NOMO-1 (cell line): ENCODE measurements at regions not wholly inside any gene's neighbourhood (a gene's known extent, or its start where the extent isn't known, plus 50 kb on each side); places are given as distances from the start of the nearest gene placed in this dataset.
A peak's percentile ranks its signal among the peaks of the same experiment; 100 is the strongest.
"Not testable (repeated sequence)": the region's sequence is repeated elsewhere in the genome, so short reads cannot be mapped to it uniquely, and the experiment has no call there.

Source experiments
- DNase-seq, 2 experiments: peaks; one replicate each; lab custom pipeline; 2025; ENCODE audit not compliant: unreplicated experiment in 2 of 2; lab: John Stamatoyannopoulos, UW

DNA sequence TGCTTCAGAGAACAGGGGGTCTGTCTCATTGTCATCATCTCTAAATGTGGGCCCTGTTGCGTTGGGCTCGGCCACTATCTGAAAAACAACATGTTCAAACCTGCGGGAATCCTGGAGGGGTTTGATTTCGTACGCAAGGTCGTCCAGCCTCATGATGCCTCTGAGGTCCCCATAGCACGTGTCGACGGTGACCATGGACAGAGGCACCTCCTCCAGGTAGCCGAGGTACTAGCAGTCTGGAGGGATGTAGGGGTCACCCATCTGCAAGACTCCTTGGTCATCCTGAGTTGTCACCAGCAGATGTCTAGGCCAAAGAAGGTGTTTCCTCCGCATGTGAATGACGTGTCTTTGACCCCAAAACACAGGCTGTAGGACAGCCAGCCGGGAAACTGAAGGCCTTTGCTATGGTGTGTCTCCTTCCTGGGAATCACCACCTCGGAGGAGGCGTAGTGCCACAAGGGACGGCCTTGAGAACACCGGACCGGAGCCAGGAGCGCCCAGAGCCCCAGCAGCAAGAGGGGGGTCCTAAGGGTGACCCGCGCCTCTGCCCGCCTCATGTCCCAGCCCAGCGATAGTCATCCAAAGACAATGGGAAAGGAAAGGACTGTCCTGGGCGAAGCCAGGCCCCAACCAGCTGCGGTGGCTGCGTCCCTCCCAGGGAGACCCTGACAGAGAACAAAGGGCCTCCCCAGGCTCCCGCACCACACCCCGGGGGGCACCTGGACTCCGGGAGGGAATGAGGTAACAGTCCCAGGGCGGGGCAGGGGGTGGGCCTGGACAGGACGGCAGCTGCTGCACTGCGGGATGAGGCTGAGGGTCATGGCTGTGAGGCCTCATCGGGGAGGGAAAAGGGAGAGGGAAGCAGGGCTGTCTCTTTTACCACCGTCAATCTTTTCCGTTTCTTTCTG lies 445.5 kb downstream of the TMEM121 start:
- DNase-seq = no peak

DNA sequence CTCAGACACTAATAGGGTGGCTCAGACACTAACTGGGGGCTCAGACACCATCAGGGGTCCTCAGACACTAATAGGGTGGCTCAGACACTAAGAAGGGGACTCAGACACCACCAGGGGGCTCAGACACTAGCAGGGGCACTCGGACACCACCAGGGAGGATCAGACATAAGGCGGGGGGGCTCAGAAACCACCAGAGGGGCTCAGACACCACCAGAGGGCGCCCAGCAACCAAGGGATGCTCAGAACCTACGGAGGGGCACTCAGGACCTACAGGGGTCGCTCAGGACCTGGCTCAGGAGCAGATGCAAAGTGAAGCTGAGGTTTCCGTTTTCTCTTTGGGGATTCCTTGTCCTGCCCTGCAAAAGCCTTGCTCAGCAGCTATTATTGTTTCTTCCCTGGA lies 448.5 kb downstream of the TMEM121 start:
- no peak for DNase-seq

DNA sequence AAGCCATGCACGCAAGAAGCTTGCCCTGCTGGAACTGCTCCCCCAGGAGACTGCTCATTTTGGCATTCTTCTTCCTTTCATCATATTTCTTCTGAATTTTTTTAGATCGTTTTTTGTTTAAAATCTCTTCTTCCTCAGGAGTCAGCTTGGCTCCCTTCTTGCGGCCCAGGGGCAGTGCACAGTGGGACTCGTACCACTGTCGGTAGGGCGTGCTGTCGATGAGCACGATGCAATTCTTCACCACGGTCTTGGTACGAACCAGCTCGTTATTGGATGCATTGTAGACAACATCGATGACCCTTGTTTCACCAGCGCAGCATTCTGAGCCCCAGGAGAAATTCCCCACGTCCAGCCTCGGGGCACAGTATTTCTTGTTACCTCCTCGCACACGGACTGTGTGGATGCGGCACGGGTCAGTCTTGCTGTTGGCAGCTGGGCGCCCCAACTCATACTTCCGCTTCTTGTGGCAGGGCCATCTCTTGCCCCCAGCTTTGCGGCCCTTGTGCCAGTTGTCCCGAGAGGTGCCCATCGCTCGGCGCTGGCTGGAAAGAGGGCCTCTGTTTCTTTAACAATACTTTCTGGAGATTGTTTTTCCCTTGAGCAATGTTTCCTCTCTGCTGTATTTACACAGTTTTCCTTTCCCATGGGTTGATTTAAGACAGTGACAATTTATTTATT lies 452.4 kb downstream of the TMEM121 start:
- no peak for DNase-seq

DNA sequence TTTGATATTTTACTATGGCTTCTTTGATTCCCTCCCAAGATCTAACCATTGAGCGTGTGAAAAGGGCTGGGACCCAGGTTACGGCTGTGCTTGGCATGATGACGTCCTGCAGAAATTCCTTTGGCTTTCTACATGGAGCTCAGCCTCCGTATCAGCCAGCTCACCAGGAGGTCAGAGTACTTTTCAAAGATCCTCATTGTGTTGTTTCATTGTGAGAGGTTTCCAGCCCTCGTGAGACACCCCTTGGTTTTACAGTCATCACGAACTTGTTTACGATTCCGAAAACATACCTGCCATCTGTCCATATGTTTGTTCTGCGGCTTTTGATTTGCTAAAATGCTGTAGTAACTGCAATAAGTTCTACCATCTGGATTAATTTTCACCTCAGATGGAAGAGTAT lies 453.1 kb downstream of the TMEM121 start:
- no peak for DNase-seq

DNA sequence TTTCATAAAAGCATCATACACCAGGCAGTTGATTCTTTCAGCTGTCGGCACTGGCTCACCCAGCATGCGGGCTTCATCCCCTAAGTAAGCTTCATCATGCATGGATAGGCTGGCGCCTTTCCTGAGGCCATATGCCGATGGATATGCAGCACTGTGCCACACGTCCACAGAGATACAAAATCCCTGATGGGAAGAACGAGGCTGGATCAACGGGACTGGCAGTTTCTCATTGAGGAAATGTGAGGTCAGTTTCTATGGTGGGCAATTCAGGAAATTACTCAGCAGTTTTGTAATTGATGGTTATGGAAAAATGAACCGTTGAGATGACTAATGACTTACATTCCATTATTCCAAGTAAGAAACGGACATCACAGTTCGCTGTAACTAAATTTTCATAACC lies 453.8 kb downstream of the TMEM121 start:
- DNase-seq = no peak

DNA sequence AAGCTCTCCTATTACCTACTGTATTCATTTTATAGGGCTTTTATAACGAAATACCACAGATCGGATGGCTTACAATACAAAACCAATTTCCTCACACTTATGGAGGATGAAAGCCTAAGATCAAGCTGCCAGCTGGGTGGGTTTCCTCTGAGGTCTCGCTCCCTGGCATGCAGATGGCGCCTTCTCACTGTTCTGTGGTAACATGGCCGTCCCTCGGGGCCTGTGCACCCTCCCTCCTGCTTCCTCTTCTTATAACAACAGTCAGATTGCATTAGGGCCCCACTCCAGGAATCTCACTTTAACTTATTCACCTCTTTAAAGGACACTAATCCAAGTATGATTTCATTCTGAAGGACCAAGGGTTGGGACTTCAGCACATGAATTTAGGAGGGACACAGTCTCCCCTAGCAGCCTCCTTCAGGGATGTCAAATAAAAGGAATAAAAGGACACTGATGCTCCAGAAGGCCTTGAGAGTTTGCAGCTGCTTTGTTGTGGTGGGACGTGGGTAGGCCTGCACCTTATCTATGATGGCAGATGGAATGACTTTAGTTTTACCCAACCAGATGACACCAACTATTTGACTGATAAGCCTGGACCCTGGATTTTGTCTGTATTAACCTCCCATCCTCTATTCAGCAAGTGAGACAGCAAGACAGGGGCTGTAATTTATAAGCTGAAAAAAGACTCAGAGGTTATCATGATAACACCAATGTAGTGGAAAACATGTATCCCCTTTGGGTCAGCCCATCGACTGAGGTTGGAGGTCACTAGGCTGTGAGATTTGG lies 455.3 kb downstream of the TMEM121 start:
- not testable (repeated sequence) for DNase-seq

DNA sequence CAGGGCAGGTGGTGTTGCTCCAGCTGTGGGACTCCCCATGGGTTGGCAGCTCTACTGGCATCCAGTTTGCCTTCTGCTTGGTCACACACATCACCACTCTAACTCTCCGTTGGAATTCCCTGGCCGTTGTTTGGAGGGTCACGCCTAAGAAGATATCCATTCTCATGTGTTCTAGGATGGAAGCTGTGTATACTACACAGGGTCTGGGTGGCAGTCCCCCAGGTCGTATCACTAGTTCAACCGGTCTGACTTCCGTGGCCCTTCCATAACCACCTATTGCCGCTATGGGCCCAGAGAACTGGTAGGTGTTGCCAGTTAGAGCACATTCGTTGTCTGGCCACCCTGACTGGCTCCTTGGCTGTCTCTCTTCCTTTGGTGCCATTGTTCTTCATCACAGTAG lies 456.3 kb downstream of the TMEM121 start:
- no peak for DNase-seq

DNA sequence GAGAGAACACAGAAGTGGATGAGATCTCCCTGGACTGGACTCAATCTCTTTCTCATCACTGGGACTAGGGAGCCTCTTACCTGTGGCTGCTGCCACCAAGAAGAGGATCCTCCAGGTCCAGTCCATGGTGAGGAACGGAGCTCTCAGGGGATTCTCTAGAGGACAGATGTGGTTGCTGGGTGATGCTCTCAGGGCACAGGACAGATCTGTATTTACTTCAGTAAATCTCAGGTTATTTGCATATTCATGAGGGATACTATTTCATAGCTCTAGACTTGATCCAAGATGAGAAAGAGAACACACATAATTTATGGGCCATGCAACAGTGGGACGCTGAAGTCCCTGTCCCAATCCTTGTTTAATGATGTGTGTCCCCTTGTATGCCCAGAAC lies 460.5 kb downstream of the TMEM121 start:
- no peak for DNase-seq

DNA sequence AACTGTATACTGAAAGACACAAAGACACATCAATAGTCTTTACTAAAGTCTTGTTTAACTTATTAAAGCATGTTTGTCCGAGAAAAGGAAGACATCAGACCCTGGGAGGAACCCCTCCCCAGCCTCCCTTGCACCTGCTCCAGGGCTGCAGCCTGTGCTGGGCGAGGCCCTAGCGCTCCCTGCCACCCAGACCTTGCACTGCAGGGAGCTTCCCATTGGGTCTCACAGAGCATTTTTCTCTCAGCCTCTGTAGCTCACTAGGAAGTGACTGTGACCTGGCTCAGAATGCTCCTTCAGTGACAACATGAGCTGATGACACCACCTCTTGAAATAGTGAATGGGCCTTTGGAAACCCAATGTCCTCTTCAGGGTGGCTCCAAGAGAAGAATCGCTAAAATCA lies 461.2 kb downstream of the TMEM121 start:
- DNase-seq = no peak

DNA sequence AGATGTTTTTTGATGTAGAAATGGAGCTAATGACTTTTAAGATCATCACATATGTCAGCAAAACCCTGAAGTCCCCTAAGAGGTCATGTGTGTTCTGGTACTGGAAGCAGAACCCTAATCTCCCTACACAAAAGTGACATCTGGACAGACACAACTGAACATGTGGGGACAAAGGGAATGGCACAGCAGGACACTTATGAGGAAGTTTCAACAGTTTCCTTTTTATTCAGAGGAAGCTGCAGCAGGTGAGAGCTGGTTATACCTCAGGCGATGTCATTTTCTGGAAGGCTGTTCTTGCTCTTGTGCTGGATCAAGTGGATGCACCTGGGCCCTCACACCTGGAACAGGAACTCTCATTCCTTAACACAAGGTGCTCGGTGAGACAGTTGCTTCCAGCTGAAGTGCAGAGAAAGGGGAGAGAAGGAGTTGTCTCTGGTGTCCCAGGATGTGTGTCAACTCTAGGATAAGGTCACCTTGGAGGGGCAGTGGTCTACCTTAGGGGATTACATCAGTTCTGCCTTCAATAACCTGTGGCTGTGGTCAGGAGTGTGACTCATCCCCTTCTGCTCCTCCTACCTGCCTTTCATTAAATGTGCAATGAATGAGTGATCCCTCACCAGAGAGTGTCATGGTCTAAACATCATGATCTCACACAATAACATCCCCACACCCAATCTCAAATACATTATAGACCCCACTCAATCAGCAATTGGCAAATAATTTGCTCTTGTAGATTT lies 463.4 kb downstream of the TMEM121 start:
- DNase-seq = no peak

DNA sequence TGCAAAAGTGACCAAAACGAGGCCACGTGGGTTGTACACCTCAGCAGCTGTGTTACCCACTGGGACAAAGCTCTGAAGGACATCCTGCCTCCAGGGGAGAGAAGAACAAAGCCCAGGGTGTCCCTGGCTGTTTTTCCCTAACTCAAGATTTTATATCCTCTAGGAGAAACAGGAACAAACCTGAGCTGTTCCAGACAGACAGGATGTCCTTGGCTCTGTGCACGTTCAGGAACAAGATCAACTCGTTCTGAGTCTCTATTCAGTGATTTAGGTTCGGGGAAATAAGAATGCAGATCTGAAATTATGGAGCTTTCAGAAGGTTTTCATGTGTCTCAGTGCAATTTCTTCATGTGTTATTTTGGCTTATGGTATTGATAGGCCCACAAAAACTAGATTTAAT lies 465.3 kb downstream of the TMEM121 start:
- not testable (repeated sequence) for DNase-seq

DNA sequence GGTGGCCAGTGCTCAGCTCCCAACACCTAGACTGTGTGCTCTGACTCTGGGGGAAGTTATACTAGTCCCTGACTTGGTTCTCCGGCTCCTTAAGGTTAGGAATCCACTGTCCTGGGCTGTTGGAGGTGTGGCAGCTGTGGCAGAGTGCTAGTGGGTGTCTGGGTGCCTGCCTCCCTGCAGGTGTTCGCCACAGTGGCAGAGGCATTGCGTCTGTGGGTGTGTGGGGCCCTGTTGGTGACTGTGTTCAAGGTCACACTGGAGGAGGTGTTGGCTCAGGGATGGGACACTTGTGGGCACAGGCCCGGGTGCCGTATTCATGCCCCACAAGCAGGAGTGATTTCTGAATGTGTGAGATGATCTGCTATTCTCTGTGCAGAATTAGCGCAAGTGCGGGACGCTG lies 467.4 kb downstream of the TMEM121 start:
- DNase-seq = no peak

DNA sequence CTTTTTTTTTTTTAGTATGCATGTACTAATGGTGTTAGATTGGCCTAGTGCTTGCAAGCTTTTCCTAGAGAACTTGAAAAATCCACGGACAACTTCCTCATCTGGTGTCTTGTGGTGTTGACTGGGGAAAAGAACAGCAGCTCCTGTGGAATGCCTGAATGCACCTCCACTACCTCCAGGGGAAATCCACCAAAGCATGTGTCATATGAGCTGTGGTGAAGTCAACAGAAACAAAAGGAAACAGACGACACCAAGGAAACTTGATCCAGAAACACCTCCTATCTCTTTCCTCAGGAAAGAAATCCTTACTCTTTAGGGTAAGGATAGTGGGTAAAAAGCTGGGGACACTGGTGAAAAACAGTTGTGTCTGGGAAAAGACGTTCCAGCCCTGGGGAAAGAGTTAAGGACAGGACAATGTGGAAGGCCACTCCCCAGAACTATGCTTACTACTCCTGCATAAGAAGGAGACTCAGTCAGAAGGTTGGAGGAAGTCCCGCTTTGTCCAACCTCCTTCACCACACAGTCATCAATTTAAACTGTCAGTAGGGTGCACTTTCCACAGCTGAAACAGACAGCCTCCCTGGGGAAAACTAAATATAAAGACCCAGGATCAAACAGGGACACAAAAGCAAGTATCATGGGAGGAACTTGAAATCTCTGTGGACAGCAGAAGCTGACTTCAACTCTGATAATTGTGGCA lies 468.8 kb downstream of the TMEM121 start:
- not testable (repeated sequence) for DNase-seq

DNA sequence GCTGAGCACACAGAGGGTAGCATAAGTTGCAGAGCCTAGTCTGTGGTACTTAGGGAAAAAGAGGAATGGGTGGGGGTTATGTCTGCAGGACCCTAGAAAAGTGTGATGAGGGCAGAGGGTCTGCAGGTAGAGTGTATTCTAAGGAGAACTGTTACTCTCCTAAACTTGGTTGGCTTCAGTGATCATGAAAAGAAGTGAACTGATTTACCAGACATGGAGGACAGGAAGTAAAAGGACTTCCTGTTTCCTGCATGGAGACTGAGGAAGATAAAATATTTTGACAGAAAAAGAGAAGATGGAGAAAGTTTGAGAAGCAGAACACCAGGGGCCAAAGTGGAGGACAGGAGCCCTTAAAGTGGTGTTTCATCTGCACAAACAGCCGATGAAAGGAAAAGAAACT lies 472.2 kb downstream of the TMEM121 start:
- DNase-seq = not testable (repeated sequence)

DNA sequence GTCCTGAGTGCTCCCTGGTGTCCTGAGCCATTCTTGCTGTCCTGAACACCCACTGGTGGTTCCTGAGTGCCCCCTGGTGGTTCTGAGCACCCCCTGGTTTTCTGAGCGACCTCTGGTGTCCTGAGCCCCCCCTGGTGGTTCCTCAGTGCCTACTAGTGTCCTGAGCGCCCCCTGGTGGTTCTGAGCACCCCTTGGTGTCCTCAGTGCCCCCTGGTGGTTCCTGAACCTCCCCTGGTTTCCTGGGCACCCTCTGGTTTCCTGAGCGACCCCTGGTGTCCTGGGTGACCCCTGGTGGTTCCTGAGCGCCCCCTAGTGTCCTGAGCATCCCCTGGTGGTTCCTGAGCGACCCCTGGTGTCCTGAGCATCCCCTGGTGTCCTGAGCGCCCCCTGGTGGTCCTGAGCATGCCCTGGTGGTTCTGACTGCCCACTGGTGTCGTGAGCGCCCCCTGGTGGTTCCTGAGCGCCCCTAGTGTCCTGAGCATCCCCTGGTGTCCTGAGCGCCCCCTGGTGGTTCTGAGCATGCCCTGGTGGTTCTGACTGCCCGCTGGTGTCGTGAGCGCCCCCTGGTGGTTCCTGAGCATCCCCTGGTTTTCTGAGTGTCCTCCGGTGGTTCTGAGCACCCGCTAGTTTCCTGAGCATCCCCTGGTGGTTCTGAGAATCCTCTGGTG lies 473.1 kb downstream of the TMEM121 start:
- peak; percentile 41 to 46 for DNase-seq

DNA sequence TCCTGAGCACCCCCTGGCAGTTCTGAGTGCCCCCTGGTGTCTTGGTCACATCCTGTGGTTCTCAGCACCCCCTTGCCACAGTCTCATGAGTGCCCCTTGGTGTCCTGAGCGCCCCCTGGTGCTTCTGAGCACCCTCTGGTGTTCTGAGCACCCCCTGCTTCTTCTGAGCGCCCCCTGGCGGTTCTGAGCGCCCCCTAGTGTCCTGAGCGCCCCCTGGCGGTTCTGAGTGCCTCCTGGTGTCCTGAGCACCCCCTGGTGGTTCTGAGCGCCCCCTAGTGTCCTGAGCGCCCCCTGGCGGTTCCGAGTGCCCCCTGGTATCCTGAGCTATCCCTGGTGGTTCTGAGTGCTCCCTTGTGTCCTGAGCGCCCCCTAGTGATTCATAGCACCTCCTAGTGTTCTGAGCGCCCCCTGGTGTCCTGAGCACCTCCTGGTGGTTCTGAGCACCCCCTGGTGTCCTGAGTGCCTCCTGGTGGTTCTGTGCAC lies 473.7 kb downstream of the TMEM121 start:
- not testable (repeated sequence) for DNase-seq

DNA sequence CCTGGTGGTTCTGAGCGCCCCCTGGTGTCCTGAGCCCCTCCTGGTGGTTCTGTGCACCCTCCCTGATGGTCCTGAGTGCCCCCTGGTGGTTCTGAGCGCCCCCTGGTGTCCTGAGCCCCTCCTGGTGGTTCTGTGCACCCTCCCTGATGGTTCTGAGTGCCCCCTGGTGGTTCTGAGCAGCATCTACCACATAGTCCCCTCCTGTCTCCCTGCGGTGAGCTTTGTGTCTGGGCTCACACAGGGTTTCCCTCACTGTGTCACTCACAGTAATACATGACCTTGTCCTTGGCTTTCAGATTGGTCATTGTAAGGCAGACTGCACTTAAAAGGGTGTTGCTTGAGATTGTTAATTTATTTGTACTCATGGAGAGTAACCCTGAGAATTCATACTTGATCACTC lies 474.9 kb downstream of the TMEM121 start:
- DNase-seq = not testable (repeated sequence)

DNA sequence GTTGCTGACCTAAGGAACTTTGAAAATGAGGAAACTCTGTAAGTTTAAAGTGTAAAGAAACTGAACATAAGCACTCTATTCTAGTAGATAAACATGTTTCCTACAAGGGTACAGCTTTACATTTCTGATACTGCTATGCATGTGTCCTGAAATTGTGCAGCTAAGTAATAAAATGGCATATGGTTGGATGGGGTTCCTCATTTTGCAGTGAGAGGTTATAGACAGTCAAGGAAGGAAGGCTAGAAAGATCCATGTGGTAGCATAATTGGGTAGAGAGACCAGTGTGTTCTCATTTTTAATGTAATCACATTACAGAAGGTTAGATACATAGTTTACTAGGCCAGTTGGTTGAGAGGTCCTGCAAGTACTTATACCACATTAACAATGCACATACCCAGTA lies 477.0 kb downstream of the TMEM121 start:
- no peak for DNase-seq
